RWPE2 (cell line): ENCODE measurements at regions not wholly inside any gene's neighbourhood (a gene's known extent, or its start where the extent isn't known, plus 50 kb on each side); places are given as distances from the start of the nearest gene placed in this dataset.

Source experiments
- ATAC-seq: fragments of 200-7000 bp; cut with Tn5 transposase; 3 replicates; pipeline ENCODE4 v1.9.1; 2021; ENCODE audit warnings: low read depth
- DNase-seq: peaks from one replicate; pipeline ENCODE4 v3.0.0-alpha.2; 2020; ENCODE audit warnings: low spot score
- H3K27ac ChIP-seq: fragments of 450-650 bp; 2 replicates; pipeline ENCODE4 v1.5.1; 2017; ENCODE audit warnings: mild to moderate bottlenecking; ENCODE audit not compliant: poor library complexity, severe bottlenecking
- H3K27me3 ChIP-seq: fragments of 250-450 bp; sonication (Bioruptor Pico); 2 replicates; pipeline ENCODE4 v1.5.1; 2021; ENCODE audit warnings: mild to moderate bottlenecking, moderate library complexity; ENCODE audit not compliant: insufficient read depth, poor library complexity, severe bottlenecking
- H3K36me3 ChIP-seq: fragments of 250-450 bp; sonication (Bioruptor Pico); 2 replicates; pipeline ENCODE4 v1.5.1; 2020; ENCODE audit warnings: low read depth, mild to moderate bottlenecking, moderate library complexity
- H3K4me1 ChIP-seq: fragments of 250-450 bp; sonication (Bioruptor Pico); 2 replicates; pipeline ENCODE4 v1.5.1; 2021; ENCODE audit warnings: mild to moderate bottlenecking, moderate library complexity; ENCODE audit not compliant: insufficient read depth, poor library complexity, severe bottlenecking
- H3K4me3 ChIP-seq: fragments of 250-450 bp; sonication (Bioruptor Pico); 2 replicates; pipeline ENCODE4 v1.5.1; 2021; ENCODE audit warnings: mild to moderate bottlenecking, moderate library complexity; ENCODE audit not compliant: severe bottlenecking
- H3K9me3 ChIP-seq: fragments of 250-450 bp; sonication (Bioruptor Pico); 2 replicates; pipeline ENCODE4 v1.5.1; 2021; ENCODE audit warnings: mild to moderate bottlenecking, moderate library complexity; ENCODE audit not compliant: severe bottlenecking
- CTCF ChIP-seq: fragments of 450-650 bp; IDR thresholded peaks from one replicate; pipeline ENCODE4 v1.5.1; 2017; ENCODE audit warnings: mild to moderate bottlenecking, moderate library complexity; ENCODE audit not compliant: poor library complexity, severe bottlenecking

GRCh38 chr12:114218136-114218535, 187.8 kb downstream of the TBX5 start:
- Histone ChIP-seq H3K27ac (no peak overlapping the region), H3K27me3 (peaks cover 9% of the 10 kb centered on the region), H3K4me3 (no peak overlapping the region), H3K9me3 (no peaks in the 10 kb centered on the region), H3K36me3 (no peaks in the 10 kb centered on the region), H3K4me1 (no peaks in the 10 kb centered on the region)
- DNase-seq, result no peak
- TF ChIP-seq CTCF, result no peak
- no peak for ATAC-seq

GRCh38 chr12:114215746-114216145, 190.2 kb downstream of the TBX5 start:
- no peak overlapping the region for H3K27ac ChIP-seq
- H3K27me3 ChIP-seq, result no peaks in the 10 kb centered on the region
- H3K4me1 ChIP-seq, result no peaks in the 10 kb centered on the region
- no peaks in the 10 kb centered on the region for H3K9me3 ChIP-seq
- TF ChIP-seq CTCF, result no peak
- no peak overlapping the region for H3K4me3 ChIP-seq
- no peaks in the 10 kb centered on the region for H3K36me3 ChIP-seq
- no peak for DNase-seq
- ATAC-seq, result no peak

- TF ChIP-seq CTCF, result no peak
- DNase-seq, result no peak
- H3K27ac ChIP-seq, result no peak overlapping the region
- peak; percentile 38; the same call in 1 of the 3 replicates for ATAC-seq
- H3K4me1 ChIP-seq, result no peaks in the 10 kb centered on the region
- H3K27me3 ChIP-seq, result no peaks in the 10 kb centered on the region
- H3K36me3 ChIP-seq, result no peaks in the 10 kb centered on the region
- H3K4me3 ChIP-seq, result no peak overlapping the region
- H3K9me3 ChIP-seq, result no peaks in the 10 kb centered on the region
These were observed 192.8 kb downstream of the TBX5 start for GRCh38 chr12:114213055-114213581.

- no peaks in the 10 kb centered on the region for H3K4me1 ChIP-seq
- no peaks in the 10 kb centered on the region for H3K9me3 ChIP-seq
- no peak for DNase-seq
- no peak overlapping the region for H3K27ac ChIP-seq
- no peak for TF ChIP-seq CTCF
- H3K36me3 ChIP-seq, result no peaks in the 10 kb centered on the region
- ATAC-seq, result no peak
- no peak overlapping the region for H3K4me3 ChIP-seq
- H3K27me3 ChIP-seq, result no peaks in the 10 kb centered on the region
These were observed 196.1 kb downstream of the TBX5 start for GRCh38 chr12:114209861-114210260.

GRCh38 chr12:114206525-114206924, 199.4 kb downstream of the TBX5 start:
- H3K4me1 ChIP-seq, result no peaks in the 10 kb centered on the region
- no peak overlapping the region for H3K4me3 ChIP-seq
- H3K9me3 ChIP-seq, result no peaks in the 10 kb centered on the region
- H3K27me3 ChIP-seq, result no peaks in the 10 kb centered on the region
- H3K36me3 ChIP-seq, result no peaks in the 10 kb centered on the region
- DNase-seq (no peak), ATAC-seq (no peak)
- no peak for TF ChIP-seq CTCF
- H3K27ac ChIP-seq, result no peak overlapping the region
